IMR-90 (cell line): ENCODE measurements at regions not wholly inside any gene's neighbourhood (a gene's known extent, or its start where the extent isn't known, plus 50 kb on each side); places are given as distances from the start of the nearest gene placed in this dataset.

ENCODE experiments used
- ATAC-seq: fragments of 200-7000 bp; cut with Tn5 transposase; 2 replicates; pipeline ENCODE4 v1.9.1; 2020; ENCODE audit warnings: low read depth, mild to moderate bottlenecking, moderate library complexity
- BruUV-seq: library from RNA; stranded (reverse); fragments of 400-500 nt; replicated peaks from 2 replicates; lab custom pipeline; 2021; lab: Mats Ljungman, UMichigan
- CTCF ChIA-PET: fragments of 300-600 bp; formaldehyde crosslinking; extraction: SDS; loops from one replicate; lab custom pipeline; 2021; ENCODE audit warnings: antibody characterized with exemption; lab: Yijun Ruan, JAX
- POLR2A ChIA-PET: fragments of 300-600 bp; sonication (Branson Sonifier 250); formaldehyde crosslinking; loops from one replicate; lab custom pipeline; 2022; ENCODE audit warnings: antibody characterized with exemption; ENCODE audit not compliant: unreplicated experiment; lab: Charles Lee
- DNase-seq: peaks from one replicate; pipeline ENCODE4 v3.0.0; 2013
- H2AFZ ChIP-seq: replicated peaks from 2 replicates; pipeline ENCODE3; 2013; ENCODE audit warnings: low read length, mild to moderate bottlenecking; ENCODE audit not compliant: poor library complexity
- H2AK5ac ChIP-seq: 2 replicates; pipeline ENCODE4 v1.6.1; 2013; ENCODE audit warnings: low read depth, low read length, inconsistent platforms
- H2AK9ac ChIP-seq: replicated peaks from 2 replicates; pipeline ENCODE3; 2013; ENCODE audit warnings: mild to moderate bottlenecking, low read depth, low read length, moderate library complexity; ENCODE audit not compliant: poor library complexity
- H2BK120ac ChIP-seq: 2 replicates; pipeline ENCODE4 v1.6.1; 2013; ENCODE audit warnings: low read depth, low read length, inconsistent platforms
- H2BK15ac ChIP-seq: 3 replicates; pipeline ENCODE4 v1.6.1; 2013; ENCODE audit warnings: low read depth, low read length, inconsistent platforms
- H2BK20ac ChIP-seq: 2 replicates; pipeline ENCODE4 v1.6.1; 2013; ENCODE audit warnings: low read depth, mild to moderate bottlenecking, inconsistent platforms, low read length, moderate library complexity
- H2BK5ac ChIP-seq: 2 replicates; pipeline ENCODE4 v1.6.1; 2013; ENCODE audit warnings: mild to moderate bottlenecking, low read depth, low read length, inconsistent platforms; ENCODE audit not compliant: poor library complexity, severe bottlenecking
- H3K14ac ChIP-seq: replicated peaks from 2 replicates; pipeline ENCODE4 v1.6.1; 2013; ENCODE audit warnings: low read depth, low read length, inconsistent platforms
- H3K18ac ChIP-seq: 2 replicates; pipeline ENCODE4 v1.6.1; 2013; ENCODE audit warnings: low read depth, low read length, control low read depth
- H3K23ac ChIP-seq: 2 replicates; pipeline ENCODE4 v1.6.1; 2013; ENCODE audit warnings: low read depth, low read length, inconsistent platforms
- H3K27ac ChIP-seq: 2 replicates; pipeline ENCODE4 v1.5.1; 2013; ENCODE audit warnings: mild to moderate bottlenecking, control low read depth, low read length; ENCODE audit not compliant: insufficient read depth
- H3K27me3 ChIP-seq: 2 replicates; pipeline ENCODE4 v1.6.1; 2013; ENCODE audit warnings: low read length; ENCODE audit not compliant: control insufficient read depth, insufficient read depth
- H3K36me3 ChIP-seq: 2 replicates; pipeline ENCODE4 v1.6.1; 2013; ENCODE audit warnings: low read length, mixed read lengths; ENCODE audit not compliant: control insufficient read depth, insufficient read depth
- H3K4ac ChIP-seq: 2 replicates; pipeline ENCODE4 v1.6.1; 2013; ENCODE audit warnings: low read depth, low read length, inconsistent platforms
- H3K4me1 ChIP-seq: 2 replicates; pipeline ENCODE4 v1.6.1; 2013; ENCODE audit warnings: low read length, mixed read lengths; ENCODE audit not compliant: control insufficient read depth, insufficient read depth
- H3K4me2 ChIP-seq: 2 replicates; pipeline ENCODE4 v1.6.1; 2013; ENCODE audit warnings: low read depth, mild to moderate bottlenecking, control low read depth, low read length, moderate library complexity
- H3K4me3 ChIP-seq: 2 replicates; pipeline ENCODE4 v1.5.1; 2013; ENCODE audit warnings: low read depth, mild to moderate bottlenecking, control low read depth, low read length, moderate library complexity; ENCODE audit not compliant: insufficient read depth
- H3K56ac ChIP-seq: 2 replicates; pipeline ENCODE4 v1.6.1; 2013; ENCODE audit warnings: low read length, inconsistent platforms; ENCODE audit not compliant: insufficient read depth; ENCODE audit errors: extremely low read depth
- H3K79me1 ChIP-seq, 2 experiments: 2 replicates each; pipeline ENCODE4 v1.6.1; 2013; ENCODE audit warnings: low read length in 2 of 2, inconsistent platforms in 1 of 2, low read depth in 1 of 2
- H3K9ac ChIP-seq: 2 replicates; pipeline ENCODE4 v1.6.1; 2013; ENCODE audit warnings: low read depth, low read length, control low read depth
- H3K9me1 ChIP-seq: 2 replicates; pipeline ENCODE4 v1.6.1; 2013; ENCODE audit warnings: low read length, inconsistent platforms; ENCODE audit not compliant: insufficient read depth
- H3K9me3 ChIP-seq: 2 replicates; pipeline ENCODE4 v1.6.1; 2013; ENCODE audit warnings: low read length; ENCODE audit not compliant: control insufficient read depth, insufficient read depth
- H4K20me1 ChIP-seq: 2 replicates; pipeline ENCODE4 v1.6.1; 2013; ENCODE audit warnings: low read length, inconsistent platforms; ENCODE audit not compliant: insufficient read depth
- H4K5ac ChIP-seq: 2 replicates; pipeline ENCODE4 v1.6.1; 2013; ENCODE audit warnings: mild to moderate bottlenecking, low read depth, low read length, control low read depth
- H4K8ac ChIP-seq, 2 experiments: 2 replicates each; pipeline ENCODE4 v1.6.1; 2013; ENCODE audit warnings: low read depth in 2 of 2, low read length in 2 of 2, control low read depth in 1 of 2, inconsistent platforms in 1 of 2
- H4K91ac ChIP-seq: 2 replicates; pipeline ENCODE4 v1.6.1; 2013; ENCODE audit warnings: low read depth, low read length, inconsistent platforms; ENCODE audit not compliant: insufficient read depth
- BHLHE40 ChIP-seq: fragments of 150-350 bp; IDR thresholded peaks from 2 replicates; pipeline ENCODE4 v1.6.1; 2016; ENCODE audit warnings: mild to moderate bottlenecking, low read depth, low read length
- MAZ ChIP-seq: IDR thresholded peaks from 2 replicates; pipeline ENCODE4 v1.6.1; 2012; ENCODE audit warnings: low read depth, mild to moderate bottlenecking, low read length, improper control_type of control experiment, moderate library complexity, borderline replicate concordance
- RAD21 ChIP-seq: IDR thresholded peaks from 2 replicates; pipeline ENCODE4 v1.6.1; 2012; ENCODE audit warnings: low read length, improper control_type of control experiment
- WGBS, 2 experiments: methylation state at CpG; one replicate each; pipeline versions ENCODE4 v1.1.5 to v1.1.7; 2013; ENCODE audit warnings: missing lambda C conversion rate in 2 of 2; ENCODE audit not compliant: insufficient read length in 1 of 2; ENCODE audit errors: extremely low coverage in 2 of 2; 5-methylcytosine and 5-hydroxymethylcytosine counted together
- dilution Hi-C: fragments of 300-500 bp; cut with HindIII; formaldehyde crosslinking; loops from one replicate; pipeline ENCODE4 v1.14.3; 2018; ENCODE audit warnings: low sequenced_read_pairs; ENCODE audit not compliant: unreplicated experiment
- in situ Hi-C: fragments of 300-500 bp; cut with MboI; formaldehyde crosslinking; loops from 3 replicates; pipeline ENCODE4 v1.14.3; 2019; ENCODE audit warnings: low sequenced_read_pairs, inconsistent platforms, mixed read lengths
- intact Hi-C: fragments of 100-400 bp; cut with micrococcal nuclease; formaldehyde crosslinking; loops from 2 replicates; pipeline ENCODE4 v1.10.0; 2022

DNA sequence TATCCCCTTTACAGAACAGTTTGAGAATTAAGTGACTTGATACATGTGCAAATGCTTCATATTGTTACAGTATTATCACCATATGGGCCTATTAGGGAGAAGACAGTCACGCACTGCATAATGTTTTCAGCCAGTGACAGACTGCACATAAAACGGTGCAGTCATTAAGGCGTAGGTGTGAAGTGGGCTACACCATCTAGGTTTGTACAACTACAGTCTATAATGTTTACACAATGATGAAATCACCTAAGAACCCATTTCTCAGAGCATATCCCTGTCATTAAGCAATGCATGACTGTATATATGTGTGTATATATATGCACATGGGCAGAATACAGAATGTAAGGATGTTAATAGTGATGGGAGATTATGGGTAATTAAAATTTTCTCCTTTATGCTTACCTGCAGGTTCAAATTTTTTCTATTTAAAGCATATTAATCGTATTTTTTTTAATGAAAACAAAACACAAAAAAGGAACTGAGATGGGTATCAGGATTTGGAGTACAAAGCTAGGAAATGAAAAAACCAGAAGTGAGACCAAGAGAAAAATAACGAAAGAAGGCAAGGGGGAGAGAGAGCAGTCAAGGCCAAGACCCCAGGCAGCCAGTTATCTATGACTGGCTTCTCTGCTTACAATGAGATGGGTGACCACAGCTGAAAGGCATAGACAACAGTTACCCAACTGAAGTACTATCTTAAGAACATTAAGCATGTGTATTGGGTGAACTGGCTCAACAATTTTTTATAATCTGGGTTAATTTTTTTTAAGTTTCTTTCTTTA is 122.9 kb upstream of the DAB1 start:
- Histone ChIP-seq H4K5ac (no peak overlapping the region), H2AK9ac (no peak overlapping the region), H2BK20ac (no peak overlapping the region), H3K56ac (no peak overlapping the region), H3K79me1 (no peaks in the 10 kb centered on the region), H2AK5ac (no peak overlapping the region), H3K9ac (no peak overlapping the region), H3K4me3 (no peak overlapping the region), H3K36me3 (no peaks in the 10 kb centered on the region), H3K27me3 (no peaks in the 10 kb centered on the region), H3K9me1 (no peaks in the 10 kb centered on the region), H3K27ac (no peak overlapping the region), H2BK15ac (no peak overlapping the region), H3K4ac (no peak overlapping the region), H3K18ac (no peak overlapping the region), H4K8ac (no peak overlapping the region), H3K9me3 (no peaks in the 10 kb centered on the region), H4K20me1 (no peaks in the 10 kb centered on the region), H3K4me1 (no peaks in the 10 kb centered on the region), H3K4me2 (no peak overlapping the region), H2BK120ac (no peak overlapping the region), H3K14ac (no peak overlapping the region), H4K91ac (no peak overlapping the region), H2AFZ (no peak overlapping the region), H2BK5ac (no peak overlapping the region), H3K23ac (no peak overlapping the region)
- dilution Hi-C loops, result no loop called here
- DNase-seq, result no peak
- intact Hi-C loops, result no loop called here
- WGBS, 2 experiments, result no CpG with 5 or more reads among the region's 5 CpGs
- TF ChIP-seq BHLHE40 (no peak), MAZ (no peak), RAD21 (no peak)
- POLR2A ChIA-PET, result no interaction called here
- no TSS peak for BruUV-seq
- in situ Hi-C loops, result no loop called here
- CTCF ChIA-PET, result no interaction called here
- ATAC-seq, result no peak
